ENCODE measurements at regions not wholly inside any gene's neighbourhood (a gene's known extent, or its start where the extent isn't known, plus 50 kb on each side); places are given as distances from the start of the nearest gene placed in this dataset.

DNA sequence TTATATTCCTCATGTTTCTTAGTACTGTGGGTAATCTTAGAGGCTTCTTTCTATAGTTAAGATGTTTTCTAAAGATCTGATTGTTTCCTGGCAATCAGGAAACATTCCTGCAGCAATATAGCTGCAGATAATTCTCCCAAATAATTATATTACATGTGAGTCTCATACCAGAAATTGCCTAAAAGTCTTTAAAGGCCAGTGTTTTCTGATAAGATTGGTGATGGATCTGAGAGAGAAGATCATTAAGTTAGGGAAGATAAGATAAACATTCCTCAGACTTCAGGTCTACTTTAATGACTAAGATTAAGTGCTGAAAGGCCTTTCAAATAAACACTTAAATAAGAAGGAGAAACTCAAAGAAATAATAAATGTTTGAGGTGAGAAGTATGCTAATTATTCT lies 107.7 kb upstream of the DAB2 start:
- TF ChIP-seq, protein P1, sequence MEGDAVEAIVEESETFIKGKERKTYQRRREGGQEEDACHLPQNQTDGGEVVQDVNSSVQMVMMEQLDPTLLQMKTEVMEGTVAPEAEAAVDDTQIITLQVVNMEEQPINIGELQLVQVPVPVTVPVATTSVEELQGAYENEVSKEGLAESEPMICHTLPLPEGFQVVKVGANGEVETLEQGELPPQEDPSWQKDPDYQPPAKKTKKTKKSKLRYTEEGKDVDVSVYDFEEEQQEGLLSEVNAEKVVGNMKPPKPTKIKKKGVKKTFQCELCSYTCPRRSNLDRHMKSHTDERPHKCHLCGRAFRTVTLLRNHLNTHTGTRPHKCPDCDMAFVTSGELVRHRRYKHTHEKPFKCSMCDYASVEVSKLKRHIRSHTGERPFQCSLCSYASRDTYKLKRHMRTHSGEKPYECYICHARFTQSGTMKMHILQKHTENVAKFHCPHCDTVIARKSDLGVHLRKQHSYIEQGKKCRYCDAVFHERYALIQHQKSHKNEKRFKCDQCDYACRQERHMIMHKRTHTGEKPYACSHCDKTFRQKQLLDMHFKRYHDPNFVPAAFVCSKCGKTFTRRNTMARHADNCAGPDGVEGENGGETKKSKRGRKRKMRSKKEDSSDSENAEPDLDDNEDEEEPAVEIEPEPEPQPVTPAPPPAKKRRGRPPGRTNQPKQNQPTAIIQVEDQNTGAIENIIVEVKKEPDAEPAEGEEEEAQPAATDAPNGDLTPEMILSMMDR (conservative IDR thresholded peaks at IDR 0.05), result no peak
- no peak for TF ChIP-seq ZFX (IDR thresholded peaks at IDR 0.05)
